ENCODE measurements at regions not wholly inside any gene's neighbourhood (a gene's known extent, or its start where the extent isn't known, plus 50 kb on each side); places are given as distances from the start of the nearest gene placed in this dataset.

DNA sequence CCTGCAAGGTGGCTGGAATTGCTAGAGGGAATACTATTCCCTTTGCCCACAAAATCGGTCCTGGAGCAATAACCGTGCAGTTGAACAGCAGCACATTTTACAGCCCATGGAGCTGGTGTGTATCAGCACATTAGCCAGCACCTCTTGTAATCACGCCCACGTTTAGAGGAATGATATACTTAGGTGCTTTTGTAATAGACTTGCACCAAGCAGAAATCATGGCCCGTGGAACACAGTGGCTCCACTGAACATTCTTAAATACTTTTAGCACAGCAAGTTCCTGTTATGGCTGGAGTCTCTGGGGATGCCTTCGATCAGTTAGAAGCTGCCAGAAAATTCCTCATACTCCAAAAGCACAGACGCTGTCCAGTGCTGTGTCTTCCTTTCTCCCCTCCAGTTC is 218.1 kb upstream of the FAM78B start:
- TF ChIP-seq KLF1 (tag by site-specific recombination; IDR thresholded peaks at IDR 0.05), result no peak
- TF ChIP-seq, protein P1, sequence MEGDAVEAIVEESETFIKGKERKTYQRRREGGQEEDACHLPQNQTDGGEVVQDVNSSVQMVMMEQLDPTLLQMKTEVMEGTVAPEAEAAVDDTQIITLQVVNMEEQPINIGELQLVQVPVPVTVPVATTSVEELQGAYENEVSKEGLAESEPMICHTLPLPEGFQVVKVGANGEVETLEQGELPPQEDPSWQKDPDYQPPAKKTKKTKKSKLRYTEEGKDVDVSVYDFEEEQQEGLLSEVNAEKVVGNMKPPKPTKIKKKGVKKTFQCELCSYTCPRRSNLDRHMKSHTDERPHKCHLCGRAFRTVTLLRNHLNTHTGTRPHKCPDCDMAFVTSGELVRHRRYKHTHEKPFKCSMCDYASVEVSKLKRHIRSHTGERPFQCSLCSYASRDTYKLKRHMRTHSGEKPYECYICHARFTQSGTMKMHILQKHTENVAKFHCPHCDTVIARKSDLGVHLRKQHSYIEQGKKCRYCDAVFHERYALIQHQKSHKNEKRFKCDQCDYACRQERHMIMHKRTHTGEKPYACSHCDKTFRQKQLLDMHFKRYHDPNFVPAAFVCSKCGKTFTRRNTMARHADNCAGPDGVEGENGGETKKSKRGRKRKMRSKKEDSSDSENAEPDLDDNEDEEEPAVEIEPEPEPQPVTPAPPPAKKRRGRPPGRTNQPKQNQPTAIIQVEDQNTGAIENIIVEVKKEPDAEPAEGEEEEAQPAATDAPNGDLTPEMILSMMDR (tag by site-specific recombination; IDR thresholded peaks at IDR 0.05), result no peak
- TF ChIP-seq TCF7L2 (IDR thresholded peaks at IDR 0.05; ENCODE audit: borderline replicate concordance, low read depth, low read length), result no peak
- no peak for TF ChIP-seq ZNF629 (tag by site-specific recombination; IDR thresholded peaks at IDR 0.05)
- TF ChIP-seq ZNF48 (tag by site-specific recombination; IDR thresholded peaks at IDR 0.05), result no peak
